GM18502 (cell line): ENCODE measurements at regions not wholly inside any gene's neighbourhood (a gene's known extent, or its start where the extent isn't known, plus 50 kb on each side); places are given as distances from the start of the nearest gene placed in this dataset.
"Not testable (repeated sequence)": the region's sequence is repeated elsewhere in the genome, so short reads cannot be mapped to it uniquely, and the experiment has no call there.

ENCODE experiments used
- ATAC-seq: cut with Tn5 transposase; IDR thresholded peaks from one replicate; pipeline ENCODE4 v1.9.1; 2021; ENCODE audit warnings: mild to moderate bottlenecking; ENCODE audit not compliant: unreplicated experiment, poor library complexity

DNA sequence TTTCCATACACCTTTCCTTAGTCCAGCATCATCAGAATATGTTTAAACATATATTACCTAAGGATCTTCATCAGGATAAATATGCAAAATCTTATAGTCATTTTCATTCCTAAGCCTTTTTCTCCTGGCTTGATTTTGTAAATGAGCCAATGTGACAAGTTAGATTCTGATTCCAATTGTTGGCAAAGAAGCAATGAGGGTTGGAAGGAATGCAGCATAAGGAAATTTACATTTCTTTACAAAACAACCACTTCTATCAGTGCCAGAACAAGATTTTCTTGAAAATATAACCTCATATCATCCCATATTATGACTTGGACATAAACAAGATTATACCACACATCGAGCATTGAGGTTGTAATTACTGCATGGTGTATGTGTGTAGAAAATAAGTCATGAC, 508.1 kb downstream of the TRAM1L1 start:
- ATAC-seq = no peak

- no peak for ATAC-seq
Observed at GRCh38 chr4:116573540-116573939, 511.8 kb downstream of the TRAM1L1 start.

- no peak for ATAC-seq
Observed at GRCh38 chr4:116561768-116562167, 523.6 kb downstream of the TRAM1L1 start.

DNA sequence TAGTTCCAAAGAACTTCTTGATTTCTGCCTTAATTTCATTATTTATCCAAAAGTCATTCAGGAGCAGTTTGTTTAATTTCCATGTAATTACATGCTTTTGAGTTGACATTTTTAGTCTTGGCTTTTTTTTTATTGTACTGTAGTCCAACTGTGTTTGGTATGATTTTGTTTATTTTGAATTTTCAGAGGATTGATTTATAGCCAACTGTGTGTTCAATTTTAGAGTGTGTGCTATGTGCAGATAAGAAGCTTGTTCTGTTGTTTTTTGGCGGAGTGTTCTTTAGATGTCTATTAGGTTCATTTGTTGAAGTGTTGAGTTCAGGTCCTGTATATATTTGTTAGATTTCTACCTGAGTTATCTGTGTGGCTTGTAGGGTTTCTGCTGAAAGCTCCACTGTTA, 533.6 kb downstream of the TRAM1L1 start:
- ATAC-seq = no peak

- no peak for ATAC-seq
Observed at GRCh38 chr4:116547632-116548031, 537.7 kb downstream of the TRAM1L1 start.

DNA sequence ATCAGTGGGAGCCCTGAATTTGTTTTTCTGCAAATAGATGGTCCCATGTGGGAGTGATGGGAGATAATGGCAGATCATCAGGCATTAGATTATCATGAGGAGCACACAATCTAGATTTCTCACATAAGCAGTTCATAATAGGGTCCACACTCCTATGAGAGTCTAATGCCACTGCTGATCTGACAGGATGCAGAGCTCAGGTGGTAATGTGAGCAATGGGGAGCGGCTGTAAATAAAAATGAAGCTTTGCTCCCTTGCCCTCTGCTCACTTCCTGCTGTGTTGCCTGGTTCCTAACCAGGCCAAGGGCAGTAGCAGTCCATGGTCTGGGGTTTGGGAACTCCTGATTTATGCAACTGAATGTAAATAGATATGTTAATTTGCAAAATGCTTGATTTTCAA, 538.6 kb downstream of the TRAM1L1 start:
- ATAC-seq = no peak

DNA sequence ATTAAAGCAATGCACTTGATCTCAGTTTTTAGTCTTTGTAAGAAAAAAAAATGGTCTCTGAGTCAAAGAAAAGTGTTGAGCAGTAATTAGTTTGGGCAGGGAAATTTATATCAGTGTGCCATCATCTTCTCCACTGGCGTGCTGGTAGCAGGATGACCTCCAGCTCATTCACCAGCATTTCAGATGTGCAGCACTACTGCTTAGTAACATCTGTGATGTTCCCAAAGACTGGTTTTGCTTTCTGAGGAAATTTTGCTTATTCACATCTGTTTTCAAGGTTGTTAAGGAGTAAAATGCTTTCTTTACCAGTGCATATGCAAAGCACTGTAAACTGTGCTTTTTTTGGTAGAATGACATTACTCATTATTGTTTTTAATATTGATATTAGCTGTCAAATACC, 540.4 kb downstream of the TRAM1L1 start:
- no peak for ATAC-seq

GRCh38 chr4:116539744-116540143, 545.6 kb downstream of the TRAM1L1 start:
- ATAC-seq = no peak

DNA sequence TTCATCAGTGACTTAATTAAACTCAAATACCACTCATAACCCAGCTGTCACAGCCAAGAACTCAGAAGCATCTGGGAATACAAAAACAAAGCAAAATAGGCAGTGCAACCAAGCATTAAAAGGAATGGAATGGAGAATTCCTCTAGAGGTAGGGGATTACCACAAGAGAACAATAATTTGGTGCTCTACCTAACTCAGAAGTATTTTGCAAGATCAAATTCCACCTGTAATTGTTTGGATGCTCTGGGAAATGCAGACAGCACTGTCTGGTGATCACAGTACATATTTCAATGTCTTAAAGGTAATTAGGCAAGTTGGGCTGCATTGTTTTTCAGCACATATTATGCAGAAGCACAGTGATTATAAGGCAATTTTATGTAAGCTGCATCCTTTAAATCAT, 547.5 kb downstream of the TRAM1L1 start:
- ATAC-seq = no peak

DNA sequence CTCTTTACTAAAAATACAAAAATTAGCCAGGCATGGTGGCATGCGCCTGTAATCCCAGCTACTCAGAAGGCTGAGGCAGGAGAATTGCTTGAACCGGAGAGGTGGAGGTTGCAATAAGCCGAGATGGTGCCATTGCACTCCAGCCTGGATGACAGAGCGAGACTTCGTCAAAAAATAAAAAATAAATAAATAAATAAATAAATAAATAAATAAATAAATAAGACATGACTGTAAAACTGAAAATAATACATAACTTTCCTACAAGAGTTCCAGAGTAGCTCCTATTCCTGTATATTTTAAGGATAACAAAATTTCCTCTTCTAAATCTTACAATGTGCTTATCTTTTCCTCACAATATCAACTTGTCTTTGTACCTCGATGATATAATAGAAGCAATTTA, 549.4 kb downstream of the TRAM1L1 start:
- ATAC-seq = not testable (repeated sequence)

- peak; percentile 95 for ATAC-seq
Observed at GRCh38 chr4:116531870-116532269, 553.5 kb downstream of the TRAM1L1 start.

DNA sequence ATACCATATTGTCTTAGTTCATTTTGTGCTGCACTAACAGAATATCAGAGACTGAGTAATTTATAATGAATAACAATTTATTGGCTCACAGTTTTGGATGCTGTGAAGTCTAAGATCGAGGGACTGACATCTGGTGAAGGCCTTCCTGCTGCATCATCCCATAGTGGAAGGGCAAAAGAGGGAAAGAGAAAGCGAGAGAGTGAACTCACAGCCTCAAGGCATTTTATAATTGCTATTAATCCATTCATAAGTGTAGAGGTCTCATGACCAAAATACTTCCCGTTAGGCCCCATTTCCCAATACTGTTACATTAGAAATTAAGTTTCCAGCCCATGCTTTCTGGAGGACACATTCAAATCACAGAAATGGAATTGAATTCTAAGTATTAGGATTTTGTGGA, 554.4 kb downstream of the TRAM1L1 start:
- no peak for ATAC-seq

DNA sequence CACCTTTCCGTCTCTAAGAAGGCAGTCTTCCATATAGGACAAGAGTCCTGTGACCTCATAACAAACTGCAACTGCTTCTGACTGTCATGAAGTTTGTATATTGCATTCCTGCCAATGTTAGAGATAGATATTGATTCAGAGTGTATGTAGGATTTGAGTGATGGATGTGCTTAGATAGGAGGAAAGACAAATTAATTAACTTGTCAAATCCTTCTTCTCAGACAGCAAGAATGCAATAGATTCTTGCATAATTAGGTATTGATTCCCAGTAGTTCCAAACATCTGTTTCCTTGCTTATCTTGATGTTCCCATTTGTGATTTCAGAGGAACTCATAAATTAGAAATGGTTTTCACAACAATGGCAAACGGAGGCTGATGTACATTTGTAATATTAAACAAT, 555.3 kb downstream of the TRAM1L1 start:
- no peak for ATAC-seq

GRCh38 chr4:116529129-116529528, 556.2 kb downstream of the TRAM1L1 start:
- no peak for ATAC-seq

DNA sequence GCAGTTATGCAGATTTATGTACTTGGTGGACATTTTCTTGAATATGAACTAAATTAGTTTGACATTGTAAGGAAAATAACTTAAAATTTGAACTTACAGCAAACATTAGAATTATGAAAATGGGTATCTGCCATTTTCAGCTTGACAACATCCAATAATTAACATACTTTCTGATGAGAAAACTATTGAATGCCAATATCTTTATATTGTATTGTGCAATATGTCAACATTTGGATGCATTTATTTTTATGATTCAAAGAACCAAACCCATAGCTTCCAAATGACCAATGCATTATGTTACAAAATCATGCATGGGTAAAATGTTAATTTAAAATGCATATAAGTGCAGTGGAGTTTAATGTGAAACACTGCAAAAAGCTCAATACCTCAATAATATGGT, 562.5 kb downstream of the TRAM1L1 start:
- no peak for ATAC-seq

GRCh38 chr4:116520886-116521285, 564.5 kb downstream of the TRAM1L1 start:
- peak; percentile 68 for ATAC-seq

DNA sequence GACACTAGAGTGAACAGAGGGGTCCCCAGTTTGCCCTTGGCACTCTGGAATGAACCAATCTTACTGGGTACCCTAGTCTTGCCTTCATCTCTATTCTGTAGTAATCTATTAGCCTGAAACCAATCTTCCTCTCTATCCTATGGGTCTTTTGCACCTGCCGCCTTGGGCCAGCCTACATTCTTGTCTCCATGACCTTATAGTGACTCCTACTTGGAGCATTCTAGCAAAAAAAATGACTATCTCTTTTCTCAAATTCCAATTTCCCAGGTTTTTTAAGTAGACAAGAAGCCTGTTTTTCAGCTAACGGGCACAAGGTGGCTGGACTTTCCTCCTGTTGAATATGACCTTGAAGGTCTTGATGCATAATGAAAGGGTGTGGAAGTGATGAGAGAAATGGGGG, 568.7 kb downstream of the TRAM1L1 start:
- ATAC-seq = no peak

DNA sequence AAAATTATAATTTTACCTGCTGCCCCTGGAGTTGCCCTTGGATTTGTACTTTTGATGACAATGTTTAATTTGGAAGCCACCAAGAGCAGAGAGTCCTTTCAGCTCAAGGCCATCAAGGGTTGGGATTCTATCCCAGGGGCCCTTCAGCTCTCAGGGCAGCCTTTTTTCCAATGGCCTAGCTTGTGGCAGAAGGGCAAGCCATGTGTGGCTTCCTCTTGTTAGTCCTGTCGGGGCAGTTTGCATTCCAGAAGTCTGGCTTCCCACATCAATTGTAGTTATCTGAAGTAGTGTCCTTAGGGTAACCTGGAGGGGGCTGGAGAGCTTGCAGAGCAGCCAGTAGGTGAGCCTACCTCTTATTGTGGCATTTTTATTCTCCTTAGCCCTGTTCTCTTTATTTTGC, 569.4 kb downstream of the TRAM1L1 start:
- no peak for ATAC-seq

DNA sequence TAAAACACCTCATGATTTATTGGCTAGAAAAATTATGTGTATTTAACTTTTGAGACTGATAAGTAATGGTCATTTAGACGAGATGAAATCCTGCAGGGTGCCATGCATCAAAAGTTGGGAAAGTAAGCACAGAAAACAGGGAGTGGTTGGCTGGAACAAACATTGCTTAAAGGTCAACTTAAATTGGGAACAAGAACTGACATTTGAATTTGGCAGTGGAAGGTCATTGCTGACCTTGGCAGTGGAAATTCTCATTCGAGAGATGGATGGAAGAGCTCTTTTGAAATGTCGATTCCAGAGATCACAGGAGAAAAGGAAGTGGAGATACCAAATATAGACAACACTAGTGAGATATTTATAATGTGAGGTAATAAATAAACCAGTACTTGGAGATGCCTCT, 572.8 kb downstream of the TRAM1L1 start:
- ATAC-seq = no peak

GRCh38 chr4:116501954-116502353, 583.4 kb downstream of the TRAM1L1 start:
- ATAC-seq = no peak

DNA sequence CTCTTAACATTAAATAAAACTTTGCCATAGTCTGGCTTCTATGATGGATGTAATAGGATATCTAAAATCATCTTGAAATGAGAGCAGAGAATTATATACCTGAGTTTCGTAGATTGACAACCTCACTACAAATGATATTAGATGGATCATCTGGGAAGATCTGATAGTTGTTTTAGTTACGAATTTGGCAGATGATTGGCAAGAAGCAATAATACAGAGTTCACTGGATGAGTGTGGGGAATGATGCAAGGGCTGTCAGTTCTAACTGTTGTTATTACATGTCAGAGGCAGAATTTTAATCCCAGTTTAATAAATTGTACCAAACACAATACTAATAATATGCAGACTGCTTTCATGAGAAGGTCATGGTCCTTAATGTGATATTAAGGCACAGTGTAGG, 585.2 kb downstream of the TRAM1L1 start:
- ATAC-seq = no peak

DNA sequence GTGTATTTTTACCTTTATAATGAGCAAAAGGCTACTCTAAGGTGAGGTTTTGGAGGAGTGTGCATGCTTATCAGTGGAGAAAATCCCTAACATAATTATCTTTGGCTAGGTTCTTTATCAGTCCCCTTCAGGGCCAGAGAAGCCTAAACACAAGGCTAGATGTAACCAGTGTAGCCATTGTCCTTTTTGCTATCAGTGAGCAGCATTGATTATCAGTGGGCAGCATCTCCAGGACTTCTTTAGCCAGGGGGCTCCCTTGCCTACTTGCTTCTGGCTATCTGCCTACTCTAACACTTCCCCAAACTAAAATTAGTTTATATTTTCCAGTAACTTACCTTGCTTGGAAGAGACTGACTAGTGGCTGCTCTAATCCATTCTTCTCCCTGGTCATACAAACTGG, 595.6 kb downstream of the TRAM1L1 start:
- ATAC-seq = no peak

DNA sequence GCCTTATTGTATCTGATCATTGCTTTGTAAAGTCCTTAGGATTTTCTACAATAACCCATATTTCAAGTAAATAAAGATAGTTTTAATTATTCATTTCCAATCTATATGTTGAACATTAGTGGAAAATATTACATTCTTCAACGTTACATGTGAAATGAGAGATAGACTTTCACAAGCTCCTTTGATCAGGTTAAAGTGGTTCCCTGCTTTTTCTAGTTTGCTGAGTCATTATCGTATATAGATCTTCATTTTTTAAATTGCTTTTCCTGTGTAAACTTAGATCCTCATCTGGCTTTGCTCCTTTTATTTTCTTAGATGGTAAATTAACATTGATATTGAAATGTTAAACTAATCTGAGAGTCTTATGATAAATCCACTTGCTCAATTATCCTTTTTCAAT, 599.0 kb downstream of the TRAM1L1 start:
- no peak for ATAC-seq
